ENCODE measurements at regions not wholly inside any gene's neighbourhood (a gene's known extent, or its start where the extent isn't known, plus 50 kb on each side); places are given as distances from the start of the nearest gene placed in this dataset.
A peak's percentile ranks its signal among the peaks of the same experiment; 100 is the strongest.

- DNase-seq: no peak
These were observed 231.2 kb upstream of the ARRDC4 start for GRCh38 chr15:97729270-97729669.

- DNase-seq: no peak
These were observed 230.2 kb upstream of the ARRDC4 start for GRCh38 chr15:97730315-97730714.

- DNase-seq: no peak
These were observed 228.6 kb upstream of the ARRDC4 start for GRCh38 chr15:97731859-97732258.

GRCh38 chr15:97733373-97733772 lies 227.1 kb upstream of the ARRDC4 start:
- DNase-seq: no peak

- no peak for DNase-seq
These were observed 223.8 kb upstream of the ARRDC4 start for GRCh38 chr15:97736748-97737147.

- peak; percentile 5 to 19 for DNase-seq
These were observed 214.9 kb upstream of the ARRDC4 start for GRCh38 chr15:97745481-97746071.

- no peak for DNase-seq
These were observed 213.2 kb upstream of the ARRDC4 start for GRCh38 chr15:97747342-97747741.

- DNase-seq: no peak
These were observed 211.9 kb upstream of the ARRDC4 start for GRCh38 chr15:97748576-97748975.

- DNase-seq: no peak
These were observed 210.4 kb upstream of the ARRDC4 start for GRCh38 chr15:97750060-97750459.

- no peak for DNase-seq
These were observed 204.8 kb upstream of the ARRDC4 start for GRCh38 chr15:97755726-97756125.

- DNase-seq: no peak
These were observed 201.1 kb upstream of the ARRDC4 start for GRCh38 chr15:97759363-97759762.

GRCh38 chr15:97761110-97761509 lies 199.4 kb upstream of the ARRDC4 start:
- DNase-seq: no peak

GRCh38 chr15:97783240-97783639 lies 177.3 kb upstream of the ARRDC4 start:
- no peak for DNase-seq

GRCh38 chr15:97786741-97787140 lies 173.8 kb upstream of the ARRDC4 start:
- DNase-seq: no peak

GRCh38 chr15:97790180-97790579 lies 170.3 kb upstream of the ARRDC4 start:
- no peak for DNase-seq

- no peak for DNase-seq
These were observed 168.4 kb upstream of the ARRDC4 start for GRCh38 chr15:97791824-97792792.

- no peak for DNase-seq
These were observed 155.6 kb upstream of the ARRDC4 start for GRCh38 chr15:97804950-97805349.

GRCh38 chr15:97806766-97807165 lies 153.7 kb upstream of the ARRDC4 start:
- no peak for DNase-seq

- no peak for DNase-seq
These were observed 144.7 kb upstream of the ARRDC4 start for GRCh38 chr15:97815835-97816234.

GRCh38 chr15:97817276-97817890 lies 143.1 kb upstream of the ARRDC4 start:
- no peak for DNase-seq

- no peak for DNase-seq
These were observed 124.5 kb upstream of the ARRDC4 start for GRCh38 chr15:97836003-97836402.

GRCh38 chr15:97837896-97838295 lies 122.6 kb upstream of the ARRDC4 start:
- DNase-seq: no peak

- DNase-seq: no peak
These were observed 121.8 kb upstream of the ARRDC4 start for GRCh38 chr15:97838606-97839210.

Measured in activated CD4-positive, alpha-beta T cell treated with anti-CD3 and anti-CD28 coated beads, Interleukin-2, amount 50 U/mL, for 48 hours (primary cell).